GM23338 (cell line): ENCODE measurements at regions not wholly inside any gene's neighbourhood (a gene's known extent, or its start where the extent isn't known, plus 50 kb on each side); places are given as distances from the start of the nearest gene placed in this dataset.

Experiments used
- ATAC-seq: fragments of 200-7000 bp; cut with Tn5 transposase; 3 replicates; pipeline ENCODE4 v1.9.1; 2020
- DNase-seq: peaks from one replicate; pipeline ENCODE4 v3.0.0-alpha.2; 2015; ENCODE audit warnings: low spot score
- H2AFZ ChIP-seq: fragments of 200-600 bp; sonication (generic); 2 replicates; pipeline ENCODE4 v1.8.0; 2016; ENCODE audit warnings: antibody characterized with exemption, mild to moderate bottlenecking, moderate library complexity
- H3F3A ChIP-seq: fragments of 200-600 bp; sonication (generic); replicated peaks from 2 replicates; pipeline ENCODE4 v1.8.0; 2017; ENCODE audit warnings: antibody characterized with exemption, mixed run types, low read depth
- H3K27ac ChIP-seq: fragments of 200-600 bp; sonication (generic); 2 replicates; pipeline ENCODE4 v1.6.1; 2016; ENCODE audit warnings: low read depth
- H3K27me3 ChIP-seq: fragments of 200-600 bp; sonication (generic); 2 replicates; pipeline ENCODE4 v1.8.0; 2016; ENCODE audit warnings: mild to moderate bottlenecking, mixed run types, moderate library complexity; ENCODE audit not compliant: insufficient read depth
- H3K36me3 ChIP-seq: fragments of 200-600 bp; sonication (generic); 2 replicates; pipeline ENCODE4 v1.8.0; 2016; ENCODE audit warnings: mild to moderate bottlenecking; ENCODE audit not compliant: insufficient read depth
- H3K4me1 ChIP-seq: fragments of 200-600 bp; sonication (generic); 2 replicates; pipeline ENCODE4 v1.8.0; 2016; ENCODE audit warnings: mild to moderate bottlenecking, moderate library complexity; ENCODE audit not compliant: insufficient read depth
- H3K4me2 ChIP-seq: fragments of 200-600 bp; sonication (generic); 2 replicates; pipeline ENCODE4 v1.7.1; 2017; ENCODE audit warnings: mixed run types
- H3K4me3 ChIP-seq: fragments of 200-600 bp; sonication (generic); 2 replicates; pipeline ENCODE4 v1.6.1; 2016; ENCODE audit warnings: mixed run types
- H3K79me2 ChIP-seq: fragments of 200-600 bp; sonication (generic); replicated peaks from 2 replicates; pipeline ENCODE4 v1.8.0; 2017; ENCODE audit warnings: mild to moderate bottlenecking; ENCODE audit not compliant: insufficient read depth
- H3K9me2 ChIP-seq: fragments of 200-600 bp; sonication (generic); 2 replicates; pipeline ENCODE4 v1.8.0; 2017; ENCODE audit not compliant: insufficient read depth
- H4K20me1 ChIP-seq: fragments of 200-600 bp; sonication (generic); replicated peaks from 2 replicates; pipeline ENCODE4 v1.8.0; 2017; ENCODE audit warnings: mild to moderate bottlenecking; ENCODE audit not compliant: insufficient read depth
- H3K27ac Mint-ChIP-seq: 2 replicates; pipeline ENCODE4 v1.8.0; 2020; ENCODE audit warnings: inconsistent platforms, mild to moderate bottlenecking, moderate library complexity, mixed read lengths
- H3K27me3 Mint-ChIP-seq: 3 replicates; pipeline ENCODE4 v1.8.0; 2022; ENCODE audit warnings: low read depth, mild to moderate bottlenecking, moderate library complexity, mixed read lengths, inconsistent platforms; ENCODE audit not compliant: insufficient read depth, poor library complexity
- H3K36me3 Mint-ChIP-seq: 3 replicates; pipeline ENCODE4 v1.8.0; 2021; ENCODE audit warnings: low read depth, mild to moderate bottlenecking, inconsistent platforms, moderate library complexity, mixed read lengths
- H3K4me1 Mint-ChIP-seq: 3 replicates; pipeline ENCODE4 v1.8.0; 2020; ENCODE audit warnings: mild to moderate bottlenecking, inconsistent platforms, mixed read lengths
- H3K4me3 Mint-ChIP-seq: 3 replicates; pipeline ENCODE4 v1.8.0; 2021; ENCODE audit warnings: moderate library complexity, mild to moderate bottlenecking, inconsistent platforms, mixed read lengths
- H3K9me3 Mint-ChIP-seq: 3 replicates; pipeline ENCODE4 v1.8.0; 2020; ENCODE audit warnings: moderate library complexity, mild to moderate bottlenecking, inconsistent platforms, mixed read lengths
- CREB1 ChIP-seq: fragments of 250-450 bp; sonication (Bioruptor Pico); IDR thresholded peaks from 2 replicates; pipeline ENCODE4 v1.5.0; 2020; ENCODE audit warnings: low read depth, mild to moderate bottlenecking, moderate library complexity
- CTCF ChIP-seq, 2 experiments: fragments of 200-600 bp in 1 of 2; sonication (generic) in 1 of 2; conservative IDR thresholded peaks; 2 replicates each; pipeline versions ENCODE4 v1.5.1 to v1.6.1; 2016 to 2017; ENCODE audit warnings: antibody characterized with exemption in 2 of 2, low read depth in 2 of 2, mild to moderate bottlenecking in 2 of 2, moderate library complexity in 1 of 2
- EZH2 ChIP-seq: fragments of 200-600 bp; sonication (generic); IDR thresholded peaks from one replicate; pipeline ENCODE4 v1.8.0; 2017; ENCODE audit warnings: antibody characterized with exemption, mild to moderate bottlenecking, low read depth; ENCODE audit not compliant: unreplicated experiment
- EZH2phosphoT487 ChIP-seq: fragments of 200-600 bp; sonication (generic); IDR thresholded peaks from one replicate; pipeline ENCODE4 v1.8.1; 2018; ENCODE audit warnings: antibody characterized with exemption; ENCODE audit not compliant: unreplicated experiment
- JUNB ChIP-seq: IDR thresholded peaks from one replicate; pipeline ENCODE4 v1.6.1; 2016; ENCODE audit warnings: antibody characterized with exemption; ENCODE audit not compliant: unreplicated experiment
- NANOG ChIP-seq: IDR thresholded peaks from 2 replicates; pipeline ENCODE4 v1.6.1; 2016; ENCODE audit warnings: antibody characterized with exemption, borderline replicate concordance
- POLR2AphosphoS5 ChIP-seq: IDR thresholded peaks from 2 replicates; pipeline ENCODE4 v1.6.1; 2016; ENCODE audit warnings: antibody characterized with exemption, low read depth
- STAT1 ChIP-seq: IDR thresholded peaks from one replicate; pipeline ENCODE4 v1.6.1; 2016; ENCODE audit warnings: antibody characterized with exemption; ENCODE audit not compliant: unreplicated experiment
- ZNF114 ChIP-seq: fragments of 250-450 bp; sonication (Bioruptor Pico); IDR thresholded peaks from 2 replicates; pipeline ENCODE4 v1.5.0; 2020; ENCODE audit warnings: mild to moderate bottlenecking, moderate library complexity
- ZNF331 ChIP-seq: fragments of 250-450 bp; sonication (Bioruptor Pico); IDR thresholded peaks from 2 replicates; pipeline ENCODE4 v1.5.0; 2020; ENCODE audit warnings: low read depth, mild to moderate bottlenecking, moderate library complexity
- TF ChIP-seq, protein P1 (sequence below): fragments of 250-450 bp; sonication (Bioruptor Pico); IDR thresholded peaks from 2 replicates; pipeline ENCODE4 v1.5.0; 2020; ENCODE audit warnings: mild to moderate bottlenecking, moderate library complexity
- TF ChIP-seq, protein P2 (sequence below): IDR thresholded peaks from one replicate; pipeline ENCODE4 v1.6.1; 2018; ENCODE audit warnings: antibody characterized with exemption; ENCODE audit not compliant: unreplicated experiment

GRCh38 chr5:63648376-63648775, 313.9 kb downstream of the HTR1A start (continued):
- TF ChIP-seq, protein P1, sequence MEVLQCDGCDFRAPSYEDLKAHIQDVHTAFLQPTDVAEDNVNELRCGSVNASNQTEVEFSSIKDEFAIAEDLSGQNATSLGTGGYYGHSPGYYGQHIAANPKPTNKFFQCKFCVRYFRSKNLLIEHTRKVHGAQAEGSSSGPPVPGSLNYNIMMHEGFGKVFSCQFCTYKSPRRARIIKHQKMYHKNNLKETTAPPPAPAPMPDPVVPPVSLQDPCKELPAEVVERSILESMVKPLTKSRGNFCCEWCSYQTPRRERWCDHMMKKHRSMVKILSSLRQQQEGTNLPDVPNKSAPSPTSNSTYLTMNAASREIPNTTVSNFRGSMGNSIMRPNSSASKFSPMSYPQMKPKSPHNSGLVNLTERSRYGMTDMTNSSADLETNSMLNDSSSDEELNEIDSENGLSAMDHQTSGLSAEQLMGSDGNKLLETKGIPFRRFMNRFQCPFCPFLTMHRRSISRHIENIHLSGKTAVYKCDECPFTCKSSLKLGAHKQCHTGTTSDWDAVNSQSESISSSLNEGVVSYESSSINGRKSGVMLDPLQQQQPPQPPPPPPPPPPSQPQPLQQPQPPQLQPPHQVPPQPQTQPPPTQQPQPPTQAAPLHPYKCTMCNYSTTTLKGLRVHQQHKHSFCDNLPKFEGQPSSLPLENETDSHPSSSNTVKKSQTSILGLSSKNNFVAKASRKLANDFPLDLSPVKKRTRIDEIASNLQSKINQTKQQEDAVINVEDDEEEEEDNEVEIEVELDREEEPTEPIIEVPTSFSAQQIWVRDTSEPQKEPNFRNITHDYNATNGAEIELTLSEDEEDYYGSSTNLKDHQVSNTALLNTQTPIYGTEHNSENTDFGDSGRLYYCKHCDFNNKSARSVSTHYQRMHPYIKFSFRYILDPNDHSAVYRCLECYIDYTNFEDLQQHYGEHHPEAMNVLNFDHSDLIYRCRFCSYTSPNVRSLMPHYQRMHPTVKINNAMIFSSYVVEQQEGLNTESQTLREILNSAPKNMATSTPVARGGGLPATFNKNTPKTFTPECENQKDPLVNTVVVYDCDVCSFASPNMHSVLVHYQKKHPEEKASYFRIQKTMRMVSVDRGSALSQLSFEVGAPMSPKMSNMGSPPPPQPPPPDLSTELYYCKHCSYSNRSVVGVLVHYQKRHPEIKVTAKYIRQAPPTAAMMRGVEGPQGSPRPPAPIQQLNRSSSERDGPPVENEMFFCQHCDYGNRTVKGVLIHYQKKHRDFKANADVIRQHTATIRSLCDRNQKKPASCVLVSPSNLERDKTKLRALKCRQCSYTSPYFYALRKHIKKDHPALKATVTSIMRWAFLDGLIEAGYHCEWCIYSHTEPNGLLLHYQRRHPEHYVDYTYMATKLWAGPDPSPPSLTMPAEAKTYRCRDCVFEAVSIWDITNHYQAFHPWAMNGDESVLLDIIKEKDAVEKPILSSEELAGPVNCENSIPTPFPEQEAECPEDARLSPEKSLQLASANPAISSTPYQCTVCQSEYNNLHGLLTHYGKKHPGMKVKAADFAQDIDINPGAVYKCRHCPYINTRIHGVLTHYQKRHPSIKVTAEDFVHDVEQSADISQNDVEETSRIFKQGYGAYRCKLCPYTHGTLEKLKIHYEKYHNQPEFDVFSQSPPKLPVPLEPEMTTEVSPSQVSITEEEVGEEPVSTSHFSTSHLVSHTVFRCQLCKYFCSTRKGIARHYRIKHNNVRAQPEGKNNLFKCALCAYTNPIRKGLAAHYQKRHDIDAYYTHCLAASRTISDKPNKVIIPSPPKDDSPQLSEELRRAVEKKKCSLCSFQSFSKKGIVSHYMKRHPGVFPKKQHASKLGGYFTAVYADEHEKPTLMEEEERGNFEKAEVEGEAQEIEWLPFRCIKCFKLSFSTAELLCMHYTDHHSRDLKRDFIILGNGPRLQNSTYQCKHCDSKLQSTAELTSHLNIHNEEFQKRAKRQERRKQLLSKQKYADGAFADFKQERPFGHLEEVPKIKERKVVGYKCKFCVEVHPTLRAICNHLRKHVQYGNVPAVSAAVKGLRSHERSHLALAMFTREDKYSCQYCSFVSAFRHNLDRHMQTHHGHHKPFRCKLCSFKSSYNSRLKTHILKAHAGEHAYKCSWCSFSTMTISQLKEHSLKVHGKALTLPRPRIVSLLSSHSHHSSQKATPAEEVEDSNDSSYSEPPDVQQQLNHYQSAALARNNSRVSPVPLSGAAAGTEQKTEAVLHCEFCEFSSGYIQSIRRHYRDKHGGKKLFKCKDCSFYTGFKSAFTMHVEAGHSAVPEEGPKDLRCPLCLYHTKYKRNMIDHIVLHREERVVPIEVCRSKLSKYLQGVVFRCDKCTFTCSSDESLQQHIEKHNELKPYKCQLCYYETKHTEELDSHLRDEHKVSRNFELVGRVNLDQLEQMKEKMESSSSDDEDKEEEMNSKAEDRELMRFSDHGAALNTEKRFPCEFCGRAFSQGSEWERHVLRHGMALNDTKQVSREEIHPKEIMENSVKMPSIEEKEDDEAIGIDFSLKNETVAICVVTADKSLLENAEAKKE (CRISPR knock-in tag), result no peak
- no peak for TF ChIP-seq NANOG
- TF ChIP-seq STAT1, result no peak

- Mint-ChIP-seq H3K27me3 (no peaks in the 10 kb centered on the region), H3K4me1 (no peaks in the 10 kb centered on the region), H3K4me3 (no peak overlapping the region), H3K27ac (no peak overlapping the region), H3K36me3 (no peaks in the 10 kb centered on the region), H3K9me3 (peaks cover 6% of the 10 kb centered on the region; the same call in 2 of the 3 replicates)
- Histone ChIP-seq H3K4me1 (no peaks in the 10 kb centered on the region), H3K36me3 (no peaks in the 10 kb centered on the region), H3K4me3 (no peak overlapping the region), H3K79me2 (no peaks in the 10 kb centered on the region), H2AFZ (no peak overlapping the region), H3K27me3 (no peaks in the 10 kb centered on the region), H3K9me2 (no peaks in the 10 kb centered on the region), H4K20me1 (no peaks in the 10 kb centered on the region), H3F3A (no peaks in the 10 kb centered on the region), H3K27ac (no peak overlapping the region), H3K4me2 (no peak overlapping the region)
- DNase-seq (no peak), ATAC-seq (no peak)
- TF ChIP-seq EZH2, result no peak
- no peak for TF ChIP-seq CREB1 (CRISPR knock-in tag)
- no peak for TF ChIP-seq POLR2AphosphoS5
- no peak for TF ChIP-seq CTCF (conservative IDR thresholded peaks at IDR 0.05; ENCODE audit: low read depth in 2 of 2)
- no peak for TF ChIP-seq EZH2phosphoT487
- TF ChIP-seq NANOG, result no peak
- TF ChIP-seq ZNF114 (CRISPR knock-in tag), result no peak
- TF ChIP-seq, protein P2, sequence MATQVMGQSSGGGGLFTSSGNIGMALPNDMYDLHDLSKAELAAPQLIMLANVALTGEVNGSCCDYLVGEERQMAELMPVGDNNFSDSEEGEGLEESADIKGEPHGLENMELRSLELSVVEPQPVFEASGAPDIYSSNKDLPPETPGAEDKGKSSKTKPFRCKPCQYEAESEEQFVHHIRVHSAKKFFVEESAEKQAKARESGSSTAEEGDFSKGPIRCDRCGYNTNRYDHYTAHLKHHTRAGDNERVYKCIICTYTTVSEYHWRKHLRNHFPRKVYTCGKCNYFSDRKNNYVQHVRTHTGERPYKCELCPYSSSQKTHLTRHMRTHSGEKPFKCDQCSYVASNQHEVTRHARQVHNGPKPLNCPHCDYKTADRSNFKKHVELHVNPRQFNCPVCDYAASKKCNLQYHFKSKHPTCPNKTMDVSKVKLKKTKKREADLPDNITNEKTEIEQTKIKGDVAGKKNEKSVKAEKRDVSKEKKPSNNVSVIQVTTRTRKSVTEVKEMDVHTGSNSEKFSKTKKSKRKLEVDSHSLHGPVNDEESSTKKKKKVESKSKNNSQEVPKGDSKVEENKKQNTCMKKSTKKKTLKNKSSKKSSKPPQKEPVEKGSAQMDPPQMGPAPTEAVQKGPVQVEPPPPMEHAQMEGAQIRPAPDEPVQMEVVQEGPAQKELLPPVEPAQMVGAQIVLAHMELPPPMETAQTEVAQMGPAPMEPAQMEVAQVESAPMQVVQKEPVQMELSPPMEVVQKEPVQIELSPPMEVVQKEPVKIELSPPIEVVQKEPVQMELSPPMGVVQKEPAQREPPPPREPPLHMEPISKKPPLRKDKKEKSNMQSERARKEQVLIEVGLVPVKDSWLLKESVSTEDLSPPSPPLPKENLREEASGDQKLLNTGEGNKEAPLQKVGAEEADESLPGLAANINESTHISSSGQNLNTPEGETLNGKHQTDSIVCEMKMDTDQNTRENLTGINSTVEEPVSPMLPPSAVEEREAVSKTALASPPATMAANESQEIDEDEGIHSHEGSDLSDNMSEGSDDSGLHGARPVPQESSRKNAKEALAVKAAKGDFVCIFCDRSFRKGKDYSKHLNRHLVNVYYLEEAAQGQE, result no peak
- no peak for TF ChIP-seq ZNF331
- no peak for TF ChIP-seq JUNB
- TF ChIP-seq STAT1, result no peak
These were observed 332.2 kb downstream of the HTR1A start for GRCh38 chr5:63629951-63630630.
